ENCODE measurements at regions not wholly inside any gene's neighbourhood (a gene's known extent, or its start where the extent isn't known, plus 50 kb on each side); places are given as distances from the start of the nearest gene placed in this dataset.

- TF ChIP-seq, protein P1, sequence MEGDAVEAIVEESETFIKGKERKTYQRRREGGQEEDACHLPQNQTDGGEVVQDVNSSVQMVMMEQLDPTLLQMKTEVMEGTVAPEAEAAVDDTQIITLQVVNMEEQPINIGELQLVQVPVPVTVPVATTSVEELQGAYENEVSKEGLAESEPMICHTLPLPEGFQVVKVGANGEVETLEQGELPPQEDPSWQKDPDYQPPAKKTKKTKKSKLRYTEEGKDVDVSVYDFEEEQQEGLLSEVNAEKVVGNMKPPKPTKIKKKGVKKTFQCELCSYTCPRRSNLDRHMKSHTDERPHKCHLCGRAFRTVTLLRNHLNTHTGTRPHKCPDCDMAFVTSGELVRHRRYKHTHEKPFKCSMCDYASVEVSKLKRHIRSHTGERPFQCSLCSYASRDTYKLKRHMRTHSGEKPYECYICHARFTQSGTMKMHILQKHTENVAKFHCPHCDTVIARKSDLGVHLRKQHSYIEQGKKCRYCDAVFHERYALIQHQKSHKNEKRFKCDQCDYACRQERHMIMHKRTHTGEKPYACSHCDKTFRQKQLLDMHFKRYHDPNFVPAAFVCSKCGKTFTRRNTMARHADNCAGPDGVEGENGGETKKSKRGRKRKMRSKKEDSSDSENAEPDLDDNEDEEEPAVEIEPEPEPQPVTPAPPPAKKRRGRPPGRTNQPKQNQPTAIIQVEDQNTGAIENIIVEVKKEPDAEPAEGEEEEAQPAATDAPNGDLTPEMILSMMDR (IDR thresholded peaks at IDR 0.05) = no peak
- DNase-seq (ENCODE audit: low spot score) (no peak), ATAC-seq (ENCODE audit: low FRiP score) (no peak)
Measured at GRCh38 chr10:84683550-84683949, 355.2 kb downstream of the CCSER2 start.

GRCh38 chr10:84683980-84684740, 355.8 kb downstream of the CCSER2 start:
- no peak for ATAC-seq (ENCODE audit: low FRiP score)
- no peak for DNase-seq (ENCODE audit: low spot score)
- TF ChIP-seq, protein P1 (IDR thresholded peaks at IDR 0.05) = no peak

- no peak for ATAC-seq (ENCODE audit: low FRiP score)
- DNase-seq (ENCODE audit: low spot score) = no peak
- TF ChIP-seq, protein P1 (IDR thresholded peaks at IDR 0.05) = no peak
Measured at GRCh38 chr10:84685047-84685660, 356.8 kb downstream of the CCSER2 start.

DNA sequence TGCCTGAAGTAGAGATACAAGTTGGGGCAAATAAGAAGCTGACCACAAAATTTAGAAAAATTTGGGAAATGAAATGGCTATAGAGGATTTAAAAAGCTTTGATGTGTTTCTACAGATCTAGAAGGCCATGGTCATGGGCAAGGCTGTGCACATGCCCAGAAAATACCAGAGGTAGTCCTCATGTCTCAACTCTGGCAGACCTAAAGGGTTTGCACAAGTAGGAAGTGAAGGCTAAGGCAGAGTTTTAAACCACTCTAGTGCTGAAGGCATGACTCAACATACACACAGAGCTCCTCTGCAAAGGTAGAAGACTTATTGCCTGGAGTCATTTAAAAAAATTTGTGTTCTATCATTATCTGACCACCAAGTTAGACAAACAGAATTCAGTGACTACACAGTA, 364.6 kb downstream of the CCSER2 start:
- TF ChIP-seq, protein P1 (IDR thresholded peaks at IDR 0.05) = no peak
- no peak for DNase-seq (ENCODE audit: low spot score)
- no peak for ATAC-seq (ENCODE audit: low FRiP score)

DNA sequence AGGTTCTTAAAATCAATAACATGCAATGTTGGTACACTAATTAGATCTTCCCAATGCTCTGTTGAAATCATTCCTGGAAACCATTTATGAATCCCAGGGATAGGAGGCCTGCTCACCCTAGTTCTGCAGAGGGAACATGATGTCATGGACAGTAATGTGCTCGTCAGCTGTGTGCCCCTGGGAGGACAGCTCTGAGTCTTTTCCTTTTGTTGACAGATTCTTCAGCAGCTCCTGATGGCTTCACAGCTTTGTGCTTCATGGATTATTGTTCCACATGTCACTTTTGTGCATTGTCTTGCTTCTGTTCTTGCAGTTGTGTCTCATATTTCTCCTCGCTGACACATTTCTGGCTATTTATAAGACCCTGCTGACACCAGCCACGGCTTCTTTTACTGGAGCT, 367.5 kb downstream of the CCSER2 start:
- TF ChIP-seq, protein P1 (IDR thresholded peaks at IDR 0.05) = no peak
- no peak for ATAC-seq (ENCODE audit: low FRiP score)
- DNase-seq (ENCODE audit: low spot score) = no peak

GRCh38 chr10:84696610-84697009, 368.2 kb downstream of the CCSER2 start:
- DNase-seq (ENCODE audit: low spot score) (no peak), ATAC-seq (ENCODE audit: low FRiP score) (no peak)
- TF ChIP-seq, protein P1 (IDR thresholded peaks at IDR 0.05) = no peak

DNA sequence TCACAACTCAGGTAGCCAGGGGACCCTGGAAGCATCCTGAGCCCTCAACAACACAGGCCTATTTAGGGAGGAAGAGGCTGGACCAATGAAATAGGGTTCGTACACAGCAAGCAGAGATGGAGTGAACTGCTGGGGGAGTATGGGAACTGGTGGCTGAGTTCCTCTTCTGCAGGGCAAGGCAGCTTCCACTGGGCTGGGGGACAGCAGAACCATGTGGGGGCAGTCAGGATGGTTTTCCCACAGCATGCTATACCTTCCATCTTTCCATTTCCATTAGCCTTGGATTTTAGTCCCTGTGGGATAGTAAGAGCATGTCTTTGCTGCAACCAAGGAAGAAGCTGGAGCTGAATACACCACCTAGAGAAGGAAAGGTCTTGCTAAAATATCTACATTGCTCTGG, 370.6 kb downstream of the CCSER2 start:
- ATAC-seq (ENCODE audit: low FRiP score) = no peak
- no peak for DNase-seq (ENCODE audit: low spot score)
- TF ChIP-seq, protein P1 (IDR thresholded peaks at IDR 0.05) = no peak
